GM18951 (cell line): ENCODE measurements at regions not wholly inside any gene's neighbourhood (a gene's known extent, or its start where the extent isn't known, plus 50 kb on each side); places are given as distances from the start of the nearest gene placed in this dataset.

Experiments used
- POLR2A ChIP-seq: IDR thresholded peaks from 4 replicates; pipeline ENCODE4 v1.6.1; 2011; ENCODE audit warnings: mild to moderate bottlenecking; ENCODE audit not compliant: insufficient read length, insufficient read depth; ENCODE audit errors: extremely low read depth
- in situ Hi-C: fragments of 300-500 bp; cut with MboI; formaldehyde crosslinking; loops from one replicate; pipeline ENCODE4 v1.12.0; 2022; ENCODE audit warnings: low sequenced_read_pairs, mixed read lengths, inconsistent platforms; ENCODE audit not compliant: unreplicated experiment

GRCh38 chr20:3354247-3354646 lies 53.2 kb downstream of the DNAAF9 start:
- in situ Hi-C loops: no loop called here
- TF ChIP-seq POLR2A: no peak

DNA sequence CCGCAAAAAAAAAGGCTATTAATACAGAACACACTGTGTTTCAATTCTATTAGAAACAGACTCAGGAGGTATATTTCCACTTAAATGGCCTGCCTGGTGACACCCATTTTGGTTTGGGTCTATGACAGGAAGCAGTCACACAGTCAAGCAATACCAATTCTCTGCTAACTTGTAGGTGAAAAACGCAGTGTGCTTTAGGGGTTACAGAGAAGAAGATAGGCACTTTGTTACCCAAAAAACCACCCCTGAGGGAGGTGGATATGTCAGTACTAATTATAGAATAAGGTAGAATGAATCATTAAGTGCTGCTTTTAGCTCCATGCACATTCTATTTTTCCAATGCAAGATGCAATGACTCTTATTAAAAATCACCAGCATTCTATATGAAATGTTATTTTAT lies 53.8 kb downstream of the DNAAF9 start:
- TF ChIP-seq POLR2A: no peak
- in situ Hi-C loops: no loop called here

DNA sequence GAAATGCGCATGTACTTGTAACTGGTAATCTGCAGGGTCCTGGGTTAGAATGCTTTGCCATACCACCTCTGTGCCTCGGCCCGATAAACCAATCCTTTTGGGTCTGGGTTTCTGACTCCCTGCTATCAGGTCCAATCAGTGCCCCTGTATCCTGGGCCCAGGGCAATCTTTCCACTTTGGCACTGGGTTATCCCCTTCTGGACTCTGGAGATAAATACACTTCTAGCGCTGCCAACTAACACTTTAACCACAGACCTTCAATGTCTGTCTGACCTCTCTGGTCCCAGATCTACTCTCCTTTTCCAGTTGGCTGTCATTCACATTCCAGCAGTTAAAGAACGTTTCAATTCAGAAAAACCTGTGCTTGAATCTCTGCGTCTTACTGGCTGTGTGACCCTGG lies 55.3 kb downstream of the DNAAF9 start:
- in situ Hi-C loops: no loop called here
- TF ChIP-seq POLR2A: no peak

- no peak for TF ChIP-seq POLR2A
- in situ Hi-C loops: no loop called here
These were observed 57.0 kb downstream of the DNAAF9 start for GRCh38 chr20:3350422-3350821.

DNA sequence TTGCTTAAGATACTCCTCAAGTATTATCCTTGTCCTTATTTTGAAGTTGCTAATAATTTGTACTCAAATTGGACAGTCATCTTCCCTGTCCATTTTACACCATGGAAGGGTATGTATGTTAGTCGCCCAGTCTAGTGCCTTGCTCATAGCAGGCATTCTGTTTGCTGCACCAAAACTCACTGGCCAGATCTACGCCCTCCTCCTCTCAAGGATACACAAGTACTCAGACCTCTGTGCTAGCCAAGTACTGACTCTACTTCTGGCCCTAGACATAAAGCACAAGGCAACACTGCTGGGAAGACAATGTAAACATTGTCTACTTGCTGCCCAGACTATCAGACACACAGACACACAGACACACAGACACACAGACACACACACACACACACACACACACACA lies 57.7 kb downstream of the DNAAF9 start:
- in situ Hi-C loops: no loop called here
- no peak for TF ChIP-seq POLR2A

- in situ Hi-C loops: no loop called here
- TF ChIP-seq POLR2A: no peak
These were observed 64.7 kb downstream of the DNAAF9 start for GRCh38 chr20:3342766-3343165.

- TF ChIP-seq POLR2A: no peak
- in situ Hi-C loops: no loop called here
These were observed 67.0 kb downstream of the DNAAF9 start for GRCh38 chr20:3340443-3340842.

- in situ Hi-C loops: no loop called here
- no peak for TF ChIP-seq POLR2A
These were observed 67.9 kb downstream of the DNAAF9 start for GRCh38 chr20:3339571-3339970.

DNA sequence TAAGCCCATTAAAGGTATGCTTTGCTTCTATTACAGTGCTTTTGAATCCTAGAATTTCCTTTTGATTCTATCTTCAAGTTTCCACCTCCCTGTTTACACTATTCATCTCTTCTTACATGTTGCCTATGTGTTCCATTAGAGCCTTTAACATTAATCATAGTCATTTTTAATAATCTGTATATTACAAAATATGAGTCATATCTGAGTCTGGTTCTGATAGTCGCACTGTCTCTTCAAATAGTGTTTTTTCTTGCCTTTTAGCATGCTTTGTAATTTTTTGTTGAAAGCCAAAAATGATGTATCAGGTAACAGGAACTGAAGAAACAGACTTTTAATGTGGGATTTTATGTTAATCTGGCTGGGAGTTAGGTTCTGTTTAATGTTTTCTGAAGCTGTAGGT lies 68.4 kb downstream of the DNAAF9 start:
- in situ Hi-C loops: no loop called here
- TF ChIP-seq POLR2A: no peak

- in situ Hi-C loops: no loop called here
- TF ChIP-seq POLR2A: no peak
These were observed 73.1 kb downstream of the DNAAF9 start for GRCh38 chr20:3334156-3334943.

DNA sequence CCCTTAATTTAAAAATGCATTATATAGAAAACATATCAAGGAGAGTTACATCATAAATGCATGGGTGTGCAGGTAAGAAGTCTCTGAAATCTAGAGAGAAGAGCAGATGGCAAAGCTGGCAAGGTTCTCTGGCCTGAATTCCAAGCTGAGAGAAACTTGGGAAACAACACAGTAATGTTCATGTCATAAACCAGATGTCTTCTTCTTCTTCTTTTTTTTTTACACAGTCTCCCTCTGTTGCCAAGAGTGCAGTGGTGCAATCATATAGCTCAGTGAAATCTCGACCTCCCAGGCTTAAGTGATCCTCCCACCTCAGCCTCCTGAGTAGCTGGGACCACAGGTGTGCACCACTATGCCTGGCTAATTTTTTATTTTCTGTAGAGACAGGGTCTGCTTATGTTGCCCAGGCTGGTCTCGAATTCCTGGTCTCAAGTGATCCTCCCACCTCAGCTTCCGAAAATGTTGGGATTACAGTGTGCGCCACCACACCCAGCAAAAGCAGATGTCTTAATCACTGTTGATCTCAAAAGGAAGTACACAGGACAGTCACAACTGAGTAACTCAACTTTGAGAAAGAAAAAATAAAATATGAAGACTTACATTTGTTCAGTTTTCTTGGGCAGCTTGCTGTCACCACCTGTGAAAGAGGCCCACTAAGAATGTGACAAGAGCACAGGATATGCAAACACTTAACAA lies 77.3 kb downstream of the DNAAF9 start:
- in situ Hi-C loops: no loop called here
- no peak for TF ChIP-seq POLR2A

- in situ Hi-C loops: no loop called here
- TF ChIP-seq POLR2A: no peak
These were observed 79.0 kb downstream of the DNAAF9 start for GRCh38 chr20:3328501-3328900.

- in situ Hi-C loops: no loop called here
- TF ChIP-seq POLR2A: no peak
These were observed 80.5 kb downstream of the DNAAF9 start for GRCh38 chr20:3326779-3327521.
